Right atrium auricular region (tissue), 2 donors: ENCODE measurements at regions not wholly inside any gene's neighbourhood (a gene's known extent, or its start where the extent isn't known, plus 50 kb on each side); places are given as distances from the start of the nearest gene placed in this dataset.

Source experiments
- DNase-seq: peaks from one replicate; pipeline ENCODE4 v3.0.0-alpha.2; 2019; ENCODE audit warnings: low spot score
- H3K27ac ChIP-seq, 2 donors: fragments of 200-600 bp; sonication (generic); 1 replicate in 1 of 2; 2 replicates in 1 of 2; pipeline ENCODE4 v1.5.1; 2016 to 2019
- H3K27me3 ChIP-seq, 2 donors: fragments of 200-600 bp; sonication (generic); one replicate each; pipeline versions ENCODE4 v1.5.1 to v1.6.0; 2017 to 2019
- H3K36me3 ChIP-seq: fragments of 200-600 bp; sonication (generic); one replicate; pipeline ENCODE4 v1.5.1; 2016
- H3K4me1 ChIP-seq, 2 donors: fragments of 200-600 bp; sonication (generic); one replicate each; pipeline versions ENCODE4 v1.5.1 to v1.6.0; 2017 to 2019
- H3K4me3 ChIP-seq, 2 donors: fragments of 200-600 bp; sonication (generic); 1 replicate in 1 of 2; 2 replicates in 1 of 2; pipeline ENCODE4 v1.5.1; 2017 to 2019; ENCODE audit warnings: mild to moderate bottlenecking in 1 of 2, moderate library complexity in 1 of 2
- H3K9me3 ChIP-seq, 2 donors: fragments of 200-600 bp; sonication (generic); one replicate each; pipeline ENCODE4 v1.5.1; 2019
- CTCF ChIP-seq, 2 donors: fragments of 200-600 bp; sonication (generic); IDR thresholded peaks; one replicate each; pipeline ENCODE4 v1.5.1; 2019; ENCODE audit warnings: antibody characterized with exemption in 2 of 2

GRCh38 chr7:39819514-39819913, 130.5 kb upstream of the CDK13 start:
- Histone ChIP-seq H3K27me3 (no peaks in the 10 kb centered on the region), H3K27ac (no peak overlapping the region), H3K9me3 (no peaks in the 10 kb centered on the region), H3K36me3 (no peaks in the 10 kb centered on the region), H3K4me3 (no peak overlapping the region), H3K4me1 (peaks cover 0 to 7% of the 10 kb centered on the region in 2 donors)
- no peak for DNase-seq
- no peak for TF ChIP-seq CTCF (IDR thresholded peaks at IDR 0.05)

- no peak for DNase-seq
- Histone ChIP-seq H3K4me3 (no peak overlapping the region), H3K36me3 (no peaks in the 10 kb centered on the region), H3K27me3 (no peaks in the 10 kb centered on the region), H3K4me1 (no peaks in the 10 kb centered on the region), H3K27ac (no peak overlapping the region), H3K9me3 (no peaks in the 10 kb centered on the region)
- no peak for TF ChIP-seq CTCF (IDR thresholded peaks at IDR 0.05)
These were observed 125.4 kb upstream of the CDK13 start for GRCh38 chr7:39824456-39825200.

- Histone ChIP-seq H3K9me3 (no peaks in the 10 kb centered on the region), H3K27ac (no peak overlapping the region), H3K27me3 (no peaks in the 10 kb centered on the region), H3K4me3 (no peak overlapping the region), H3K36me3 (no peaks in the 10 kb centered on the region), H3K4me1 (no peaks in the 10 kb centered on the region)
- no peak for TF ChIP-seq CTCF (IDR thresholded peaks at IDR 0.05)
- DNase-seq, result no peak
These were observed 124.6 kb upstream of the CDK13 start for GRCh38 chr7:39825401-39825980.

GRCh38 chr7:39826166-39826565, 123.9 kb upstream of the CDK13 start:
- Histone ChIP-seq H3K27ac (no peak overlapping the region), H3K4me3 (no peak overlapping the region), H3K36me3 (no peaks in the 10 kb centered on the region), H3K9me3 (no peaks in the 10 kb centered on the region), H3K4me1 (no peaks in the 10 kb centered on the region), H3K27me3 (no peaks in the 10 kb centered on the region)
- TF ChIP-seq CTCF (IDR thresholded peaks at IDR 0.05), result no peak
- DNase-seq, result no peak

- no peak for DNase-seq
- no peaks in the 10 kb centered on the region for H3K9me3 ChIP-seq
- no peaks in the 10 kb centered on the region for H3K36me3 ChIP-seq
- no peaks in the 10 kb centered on the region for H3K27me3 ChIP-seq
- H3K4me1 ChIP-seq, result no peaks in the 10 kb centered on the region
- TF ChIP-seq CTCF (IDR thresholded peaks at IDR 0.05), result no peak
- no peak overlapping the region for H3K27ac ChIP-seq
- no peak overlapping the region for H3K4me3 ChIP-seq
These were observed 122.5 kb upstream of the CDK13 start for GRCh38 chr7:39827571-39827970.
